Uterus (tissue), 2 donors: ENCODE measurements at regions not wholly inside any gene's neighbourhood (a gene's known extent, or its start where the extent isn't known, plus 50 kb on each side); places are given as distances from the start of the nearest gene placed in this dataset.

ENCODE experiments used
- POLR2A ChIP-seq, 2 donors: fragments of 450-650 bp; IDR thresholded peaks; one replicate each; pipeline ENCODE4 v1.6.1; 2016; ENCODE audit warnings: antibody characterized with exemption in 2 of 2, mild to moderate bottlenecking in 1 of 2, moderate library complexity in 1 of 2
- TF ChIP-seq, protein P1 (sequence below), 4 experiments: fragments of 200-600 bp in 2 of 4; fragments of 450-650 bp in 2 of 4; sonication (generic) in 2 of 4; IDR thresholded peaks; one replicate each; pipeline ENCODE4 v1.5.1; 2016 to 2019; ENCODE audit warnings: antibody characterized with exemption in 4 of 4, mild to moderate bottlenecking in 2 of 4, moderate library complexity in 1 of 4

DNA sequence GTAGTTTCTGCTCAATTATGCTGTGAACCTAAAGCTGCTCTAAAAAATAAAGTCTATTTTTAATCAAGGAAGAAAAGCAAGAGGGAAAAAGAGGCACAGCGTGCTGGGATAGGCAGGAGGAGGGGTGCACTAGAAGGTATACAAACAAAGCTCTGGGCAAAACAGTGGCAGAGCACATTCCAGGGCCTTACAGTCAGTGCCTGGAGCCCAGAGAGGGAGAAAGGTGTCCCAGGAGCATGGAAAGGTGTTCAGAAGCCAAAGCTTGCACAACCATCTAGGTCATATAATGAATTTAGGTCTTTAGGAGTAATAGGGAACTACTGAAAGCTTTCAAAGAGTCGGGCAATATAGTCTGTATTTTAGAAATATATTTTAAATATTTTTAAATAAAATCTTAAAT lies 163.6 kb upstream of the PALMD start:
- TF ChIP-seq, protein P1, sequence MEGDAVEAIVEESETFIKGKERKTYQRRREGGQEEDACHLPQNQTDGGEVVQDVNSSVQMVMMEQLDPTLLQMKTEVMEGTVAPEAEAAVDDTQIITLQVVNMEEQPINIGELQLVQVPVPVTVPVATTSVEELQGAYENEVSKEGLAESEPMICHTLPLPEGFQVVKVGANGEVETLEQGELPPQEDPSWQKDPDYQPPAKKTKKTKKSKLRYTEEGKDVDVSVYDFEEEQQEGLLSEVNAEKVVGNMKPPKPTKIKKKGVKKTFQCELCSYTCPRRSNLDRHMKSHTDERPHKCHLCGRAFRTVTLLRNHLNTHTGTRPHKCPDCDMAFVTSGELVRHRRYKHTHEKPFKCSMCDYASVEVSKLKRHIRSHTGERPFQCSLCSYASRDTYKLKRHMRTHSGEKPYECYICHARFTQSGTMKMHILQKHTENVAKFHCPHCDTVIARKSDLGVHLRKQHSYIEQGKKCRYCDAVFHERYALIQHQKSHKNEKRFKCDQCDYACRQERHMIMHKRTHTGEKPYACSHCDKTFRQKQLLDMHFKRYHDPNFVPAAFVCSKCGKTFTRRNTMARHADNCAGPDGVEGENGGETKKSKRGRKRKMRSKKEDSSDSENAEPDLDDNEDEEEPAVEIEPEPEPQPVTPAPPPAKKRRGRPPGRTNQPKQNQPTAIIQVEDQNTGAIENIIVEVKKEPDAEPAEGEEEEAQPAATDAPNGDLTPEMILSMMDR (IDR thresholded peaks at IDR 0.05): no peak
- no peak for TF ChIP-seq POLR2A (IDR thresholded peaks at IDR 0.05)
